ENCODE measurements at regions not wholly inside any gene's neighbourhood (a gene's known extent, or its start where the extent isn't known, plus 50 kb on each side); places are given as distances from the start of the nearest gene placed in this dataset.

- DNase-seq (ENCODE audit: insufficient read length, low spot score) (no peak), FAIRE-seq (no peak)
- no peak for TF ChIP-seq POLR2A (IDR thresholded peaks at IDR 0.05; ENCODE audit: low read depth, low read length)
Observed at GRCh38 chr1:192053531-192053971, 104.7 kb upstream of the RGS18 start.

GRCh38 chr1:192057766-192058165 is 100.5 kb upstream of the RGS18 start:
- no peak for TF ChIP-seq POLR2A (IDR thresholded peaks at IDR 0.05; ENCODE audit: low read depth, low read length)
- DNase-seq (ENCODE audit: insufficient read length, low spot score) (no peak), FAIRE-seq (no peak)

GRCh38 chr1:192059407-192059806 is 98.9 kb upstream of the RGS18 start:
- no peak for TF ChIP-seq POLR2A (IDR thresholded peaks at IDR 0.05; ENCODE audit: low read depth, low read length)
- FAIRE-seq (no peak), DNase-seq (ENCODE audit: insufficient read length, low spot score) (no peak)

- FAIRE-seq (no peak), DNase-seq (ENCODE audit: insufficient read length, low spot score) (no peak)
- TF ChIP-seq POLR2A (IDR thresholded peaks at IDR 0.05; ENCODE audit: low read depth, low read length), result no peak
Observed at GRCh38 chr1:192061556-192061955, 96.7 kb upstream of the RGS18 start.

GRCh38 chr1:192065087-192065486 is 93.2 kb upstream of the RGS18 start:
- DNase-seq (ENCODE audit: insufficient read length, low spot score) (no peak), FAIRE-seq (no peak)
- TF ChIP-seq POLR2A (IDR thresholded peaks at IDR 0.05; ENCODE audit: low read depth, low read length), result no peak

- DNase-seq (ENCODE audit: insufficient read length, low spot score) (no peak), FAIRE-seq (no peak)
- TF ChIP-seq POLR2A (IDR thresholded peaks at IDR 0.05; ENCODE audit: low read depth, low read length), result no peak
Observed at GRCh38 chr1:192066202-192066601, 92.1 kb upstream of the RGS18 start.

- DNase-seq (ENCODE audit: insufficient read length, low spot score) (no peak), FAIRE-seq (no peak)
- TF ChIP-seq POLR2A (IDR thresholded peaks at IDR 0.05; ENCODE audit: low read depth, low read length), result no peak
Observed at GRCh38 chr1:192067360-192067759, 90.9 kb upstream of the RGS18 start.

- no peak for FAIRE-seq
Observed at GRCh38 chr1:192070213-192070612, 88.0 kb upstream of the RGS18 start.

GRCh38 chr1:192080684-192081083 is 77.6 kb upstream of the RGS18 start:
- DNase-seq (ENCODE audit: insufficient read length, low spot score) (no peak), FAIRE-seq (no peak)
- no peak for TF ChIP-seq POLR2A (IDR thresholded peaks at IDR 0.05; ENCODE audit: low read depth, low read length)

More at GRCh38 chr1:192070213-192070612, 88.0 kb upstream of the RGS18 start:
- DNase-seq (ENCODE audit: insufficient read length, low spot score), result no peak
- no peak for TF ChIP-seq POLR2A (IDR thresholded peaks at IDR 0.05; ENCODE audit: low read depth, low read length)

- FAIRE-seq (no peak), DNase-seq (ENCODE audit: insufficient read length, low spot score) (no peak)
- no peak for TF ChIP-seq POLR2A (IDR thresholded peaks at IDR 0.05; ENCODE audit: low read depth, low read length)
Observed at GRCh38 chr1:192081359-192081758, 76.9 kb upstream of the RGS18 start.

GRCh38 chr1:192086644-192087043 is 71.6 kb upstream of the RGS18 start:
- no peak for TF ChIP-seq POLR2A (IDR thresholded peaks at IDR 0.05; ENCODE audit: low read depth, low read length)
- DNase-seq (ENCODE audit: insufficient read length, low spot score), result no peak
- no peak for FAIRE-seq

- FAIRE-seq (no peak), DNase-seq (ENCODE audit: insufficient read length, low spot score) (no peak)
- no peak for TF ChIP-seq POLR2A (IDR thresholded peaks at IDR 0.05; ENCODE audit: low read depth, low read length)
Observed at GRCh38 chr1:192087334-192087733, 70.9 kb upstream of the RGS18 start.

GRCh38 chr1:192088496-192088895 is 69.8 kb upstream of the RGS18 start:
- FAIRE-seq (no peak), DNase-seq (ENCODE audit: insufficient read length, low spot score) (no peak)
- no peak for TF ChIP-seq POLR2A (IDR thresholded peaks at IDR 0.05; ENCODE audit: low read depth, low read length)

GRCh38 chr1:192098001-192098400 is 60.3 kb upstream of the RGS18 start:
- TF ChIP-seq POLR2A (IDR thresholded peaks at IDR 0.05; ENCODE audit: low read depth, low read length), result no peak
- DNase-seq (ENCODE audit: insufficient read length, low spot score), result no peak
- FAIRE-seq, result no peak

- DNase-seq (ENCODE audit: insufficient read length, low spot score), result no peak
- no peak for TF ChIP-seq POLR2A (IDR thresholded peaks at IDR 0.05; ENCODE audit: low read depth, low read length)
- FAIRE-seq, result no peak
Observed at GRCh38 chr1:192099328-192099727, 58.9 kb upstream of the RGS18 start.

Measured in H54 (cell line).